CD4-positive, alpha-beta T cell treated with Interleukin-17A for 1 hour (primary cell): ENCODE measurements at regions not wholly inside any gene's neighbourhood (a gene's known extent, or its start where the extent isn't known, plus 50 kb on each side); places are given as distances from the start of the nearest gene placed in this dataset.

ENCODE experiments used
- DNase-seq: peaks from one replicate; pipeline ENCODE4 v3.0.0-alpha.2; 2020

DNA sequence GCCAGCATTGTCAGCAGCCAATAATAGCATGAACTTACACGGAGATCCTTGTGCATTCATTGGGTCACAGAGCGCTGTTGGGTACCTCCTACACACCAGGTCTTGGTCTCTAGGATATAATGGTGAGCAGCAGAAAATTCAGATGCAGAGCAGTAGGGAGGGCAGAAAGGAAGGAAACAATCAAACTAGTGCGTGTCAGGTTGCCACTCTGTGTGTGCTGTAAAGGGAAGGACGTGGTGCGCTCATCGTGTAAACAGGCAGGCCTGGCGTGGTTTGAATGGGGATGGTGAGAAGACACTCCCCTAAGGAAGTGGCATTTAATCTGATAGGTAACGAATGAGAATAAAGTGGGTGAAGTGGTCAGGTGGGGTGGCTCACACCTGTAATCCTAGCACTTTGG, 336.4 kb downstream of the CDH26 start:
- DNase-seq: no peak

- DNase-seq: no peak
Observed at GRCh38 chr20:60295214-60295613, 337.0 kb downstream of the CDH26 start.

DNA sequence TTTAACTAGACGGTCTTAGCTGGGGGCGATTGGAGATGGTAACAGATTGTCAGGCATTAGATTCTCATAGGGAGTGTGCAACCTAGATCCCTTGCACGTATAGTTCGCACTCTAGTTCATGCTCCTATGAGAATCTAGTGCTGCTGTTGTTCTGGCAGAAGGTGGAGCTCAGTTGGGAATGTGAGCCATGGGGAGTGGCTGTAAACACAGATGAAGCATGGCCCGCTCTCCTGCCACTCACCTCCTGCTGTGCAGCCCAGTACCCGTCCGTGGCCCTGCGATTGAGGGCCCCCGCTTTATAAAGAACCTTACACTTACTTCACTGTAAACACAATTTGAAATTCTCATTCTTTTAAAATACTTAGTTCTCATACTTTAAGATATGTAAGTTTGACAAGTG, 339.4 kb downstream of the CDH26 start:
- no peak for DNase-seq

DNA sequence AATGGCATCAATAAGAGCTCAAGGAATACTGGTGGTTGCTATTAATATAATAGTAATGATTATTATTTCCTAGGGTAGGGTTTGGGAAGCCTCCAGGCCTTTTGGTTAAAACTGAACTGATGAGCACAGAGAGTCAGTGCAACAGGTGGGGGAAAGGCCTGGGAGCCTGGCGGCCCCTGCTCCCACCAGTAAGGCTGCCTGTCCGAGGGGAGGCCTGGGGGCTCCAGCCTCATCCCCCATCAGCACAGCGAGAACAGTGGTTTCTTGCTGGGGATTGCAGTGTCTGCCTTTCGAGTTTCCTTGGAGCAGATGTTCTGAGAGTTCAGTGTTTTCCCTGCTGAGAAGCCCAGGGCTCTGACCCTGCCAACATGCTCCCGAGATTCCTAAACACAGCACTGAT, 340.4 kb downstream of the CDH26 start:
- no peak for DNase-seq

DNA sequence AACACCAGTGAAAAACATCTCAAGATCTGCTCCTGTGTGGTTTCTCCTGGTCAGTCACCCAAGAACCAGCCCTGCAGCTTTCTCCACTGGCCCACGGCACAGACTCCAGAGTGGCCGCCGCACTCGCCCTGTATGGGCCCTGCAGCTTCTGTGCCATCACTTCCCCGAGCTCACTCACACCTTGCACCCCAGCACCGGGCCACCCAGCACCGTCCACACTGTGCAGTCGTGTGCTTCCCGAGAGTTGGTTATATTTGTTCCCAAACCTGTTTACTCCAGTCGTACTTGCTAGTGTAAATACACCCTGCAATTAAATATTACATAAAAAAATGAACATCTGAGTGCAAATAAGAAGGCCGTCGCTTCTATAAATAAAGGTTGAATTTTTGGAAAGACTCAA, 341.7 kb downstream of the CDH26 start:
- DNase-seq: no peak

GRCh38 chr20:60300374-60300773, 342.2 kb downstream of the CDH26 start:
- DNase-seq: no peak

- no peak for DNase-seq
Observed at GRCh38 chr20:60302875-60303274, 344.7 kb downstream of the CDH26 start.

- DNase-seq: no peak
Observed at GRCh38 chr20:60304026-60304590, 345.9 kb downstream of the CDH26 start.

DNA sequence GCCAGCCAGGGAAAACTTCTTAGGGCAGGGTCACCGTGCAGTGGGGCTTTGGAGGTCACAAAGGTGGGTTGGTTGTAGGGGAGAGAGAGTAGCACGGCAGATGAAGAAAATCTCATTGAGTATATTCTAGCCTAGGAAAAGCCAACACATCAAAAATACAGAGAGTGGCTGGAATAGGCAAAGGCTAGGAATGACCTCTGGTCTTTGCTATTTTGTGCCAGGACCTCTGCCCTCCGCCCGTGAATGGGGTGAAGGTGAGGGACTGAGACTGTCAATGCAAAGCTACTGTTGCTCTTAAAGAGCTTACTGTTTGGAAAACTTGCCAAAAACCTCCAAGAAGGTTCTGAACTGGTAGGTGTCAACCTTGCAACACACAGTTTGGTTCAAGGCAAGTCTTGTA, 346.7 kb downstream of the CDH26 start:
- DNase-seq: no peak

DNA sequence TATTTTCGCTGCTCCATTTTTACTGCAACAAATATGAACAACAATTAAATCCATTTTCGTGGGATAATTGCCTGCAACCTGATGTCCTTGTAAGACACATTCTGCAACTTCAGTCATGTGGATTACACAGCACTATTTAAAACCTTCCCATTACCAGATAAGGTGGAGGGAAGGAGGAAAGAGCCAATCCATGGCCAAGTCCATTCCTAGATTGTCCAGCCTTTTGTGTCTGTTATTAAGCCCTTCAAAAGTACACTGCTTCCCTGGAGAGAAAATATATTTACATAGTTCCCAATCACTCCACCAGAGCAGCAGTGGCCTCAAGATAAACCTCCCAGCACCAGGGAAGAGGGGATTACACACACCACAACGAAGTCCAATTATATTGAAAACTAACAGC, 347.9 kb downstream of the CDH26 start:
- no peak for DNase-seq

DNA sequence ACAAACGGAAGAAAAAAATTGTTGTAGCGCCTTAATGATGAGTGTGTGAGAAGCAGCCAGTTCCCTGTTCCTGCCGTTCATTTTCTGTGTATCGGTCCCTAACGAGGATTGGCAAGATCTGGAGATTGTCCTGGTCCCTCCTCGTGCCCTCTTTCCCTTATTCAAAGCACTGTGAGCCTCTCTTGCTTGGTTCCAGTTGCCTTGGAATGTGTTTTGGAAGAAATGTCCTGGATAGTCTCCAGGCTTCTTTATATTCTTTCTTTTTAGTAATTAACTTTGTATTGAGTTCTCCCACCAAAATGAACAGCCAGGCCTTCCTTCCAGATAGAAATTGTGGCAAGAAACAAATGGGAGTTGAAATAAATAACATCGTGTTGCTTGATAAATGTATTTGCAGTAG, 348.3 kb downstream of the CDH26 start:
- DNase-seq: no peak

- DNase-seq: no peak
Observed at GRCh38 chr20:60310560-60311349, 352.5 kb downstream of the CDH26 start.

DNA sequence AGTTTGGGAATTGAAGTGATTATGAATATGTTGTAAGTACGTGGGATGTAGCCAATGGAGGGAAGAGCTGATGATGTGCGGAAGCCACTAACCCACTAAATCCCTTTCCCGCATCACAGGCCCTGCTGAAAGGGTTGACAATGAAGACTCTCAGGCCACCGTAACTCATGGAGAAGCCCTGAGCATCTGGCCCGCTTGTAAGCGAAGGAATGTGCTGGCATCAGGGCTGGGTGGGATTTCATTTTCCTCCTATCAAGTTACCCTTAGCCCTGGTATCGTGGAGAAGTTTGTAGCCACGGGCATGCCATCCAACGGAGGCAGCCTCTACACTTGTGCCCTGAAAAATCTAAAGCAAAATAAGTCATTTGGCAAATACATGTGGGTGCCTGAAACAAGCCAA, 355.0 kb downstream of the CDH26 start:
- no peak for DNase-seq

DNA sequence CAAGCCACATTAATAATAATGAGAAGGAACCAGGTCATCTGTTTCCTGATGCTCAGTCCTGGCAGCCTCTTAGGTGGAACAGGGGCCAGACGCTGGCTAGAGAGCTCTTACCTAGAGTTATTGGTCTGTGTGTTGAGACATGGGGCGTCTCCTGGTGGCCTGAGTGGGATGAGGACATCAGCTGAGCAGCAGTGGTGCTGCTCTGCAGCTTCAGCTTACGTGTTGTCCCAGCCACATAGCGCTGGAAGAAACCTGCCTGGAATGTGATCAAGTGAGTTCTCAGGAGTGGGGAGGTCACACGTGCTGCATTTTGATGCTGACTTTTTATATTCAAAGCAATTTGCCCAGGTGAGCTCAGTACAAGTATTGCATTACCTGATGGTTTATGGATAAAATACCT, 355.4 kb downstream of the CDH26 start:
- DNase-seq: no peak

GRCh38 chr20:60314727-60315126, 356.5 kb downstream of the CDH26 start:
- DNase-seq: no peak

DNA sequence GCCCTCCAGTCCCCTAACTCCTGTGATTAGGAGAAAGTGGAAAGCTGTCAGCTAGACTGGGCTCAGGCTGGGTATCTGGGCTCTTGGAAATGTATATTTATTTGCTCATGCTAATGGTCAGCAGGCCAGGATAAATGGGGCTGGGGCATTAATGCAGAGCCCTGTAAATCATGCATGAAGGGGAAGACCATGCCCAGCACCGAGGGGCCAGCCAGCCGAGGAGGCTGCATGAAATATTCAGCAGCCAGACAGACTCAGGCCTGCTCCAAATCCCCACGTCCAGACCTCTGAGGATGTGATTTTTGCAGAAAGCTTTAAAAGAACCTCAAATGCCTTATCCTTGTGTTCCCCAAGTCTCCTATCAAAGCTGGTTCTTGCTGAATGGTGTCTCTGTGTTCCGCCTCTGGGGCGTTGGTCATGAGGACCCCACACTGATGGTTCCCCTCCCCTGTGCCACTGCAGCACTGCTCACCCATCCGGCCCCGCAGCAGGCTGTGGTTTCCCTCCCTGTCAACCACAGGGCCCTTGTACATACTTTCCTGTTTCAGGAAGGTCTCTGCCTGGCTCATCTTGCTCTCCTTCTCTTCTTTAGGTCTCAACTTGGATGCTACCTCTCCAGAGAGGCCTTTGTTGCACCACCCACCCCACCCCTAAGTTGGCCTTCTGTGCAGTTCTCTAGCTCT, 358.4 kb downstream of the CDH26 start:
- no peak for DNase-seq

GRCh38 chr20:60317401-60317800, 359.2 kb downstream of the CDH26 start:
- no peak for DNase-seq

DNA sequence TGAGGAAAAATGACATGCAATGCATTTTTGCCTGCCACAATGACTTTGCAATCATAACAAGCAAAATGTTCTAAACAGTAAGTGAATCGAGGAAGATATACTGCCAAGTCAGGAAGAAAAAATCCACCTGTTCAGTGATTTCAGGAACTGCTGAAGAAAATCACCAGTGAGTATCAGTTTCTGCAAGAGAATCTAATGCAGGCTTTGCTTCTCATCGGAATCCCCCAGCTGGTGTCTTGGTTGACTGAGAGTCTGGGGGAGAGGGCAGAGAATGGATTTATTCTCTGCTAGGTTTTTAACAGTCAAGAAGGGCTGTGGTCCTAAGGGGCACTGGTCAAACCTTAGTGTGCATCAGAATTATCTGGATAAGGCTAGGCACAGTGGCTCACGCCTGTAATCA, 363.4 kb downstream of the CDH26 start:
- no peak for DNase-seq

- no peak for DNase-seq
Observed at GRCh38 chr20:60326821-60327220, 368.6 kb downstream of the CDH26 start.

DNA sequence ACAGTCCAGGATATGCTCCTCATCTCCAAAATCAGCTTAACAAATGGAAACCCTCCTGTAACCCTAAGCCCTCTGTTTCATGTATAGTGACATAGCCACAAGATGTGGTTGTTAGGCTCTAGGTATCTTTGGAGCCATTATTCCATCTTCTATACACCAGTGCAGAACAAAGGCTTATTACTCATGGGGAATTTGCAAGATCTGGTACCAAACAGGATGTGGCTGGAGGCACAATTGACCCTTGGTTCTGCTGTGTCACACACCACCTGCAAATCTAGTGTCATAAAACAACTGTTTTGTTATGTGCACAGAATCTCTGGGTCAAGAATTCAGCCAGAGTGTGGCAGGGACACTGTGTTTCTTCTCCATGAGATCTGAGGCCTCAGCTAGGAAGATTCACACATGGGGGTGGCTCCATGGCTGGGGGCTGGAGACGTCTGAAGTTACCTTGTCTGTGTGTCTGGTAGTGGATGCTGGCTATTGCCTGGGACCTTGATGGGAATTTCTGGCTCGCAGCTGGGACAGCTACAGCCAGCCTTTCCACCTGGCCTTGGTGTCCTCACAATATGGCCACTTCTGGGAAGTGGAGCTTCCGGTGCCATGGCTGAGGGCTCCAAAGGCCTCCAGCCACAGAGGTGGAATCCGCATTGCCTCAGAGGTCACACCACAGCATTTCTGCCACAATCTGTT, 369.9 kb downstream of the CDH26 start:
- DNase-seq: no peak

- no peak for DNase-seq
Observed at GRCh38 chr20:60330461-60330860, 372.2 kb downstream of the CDH26 start.

DNA sequence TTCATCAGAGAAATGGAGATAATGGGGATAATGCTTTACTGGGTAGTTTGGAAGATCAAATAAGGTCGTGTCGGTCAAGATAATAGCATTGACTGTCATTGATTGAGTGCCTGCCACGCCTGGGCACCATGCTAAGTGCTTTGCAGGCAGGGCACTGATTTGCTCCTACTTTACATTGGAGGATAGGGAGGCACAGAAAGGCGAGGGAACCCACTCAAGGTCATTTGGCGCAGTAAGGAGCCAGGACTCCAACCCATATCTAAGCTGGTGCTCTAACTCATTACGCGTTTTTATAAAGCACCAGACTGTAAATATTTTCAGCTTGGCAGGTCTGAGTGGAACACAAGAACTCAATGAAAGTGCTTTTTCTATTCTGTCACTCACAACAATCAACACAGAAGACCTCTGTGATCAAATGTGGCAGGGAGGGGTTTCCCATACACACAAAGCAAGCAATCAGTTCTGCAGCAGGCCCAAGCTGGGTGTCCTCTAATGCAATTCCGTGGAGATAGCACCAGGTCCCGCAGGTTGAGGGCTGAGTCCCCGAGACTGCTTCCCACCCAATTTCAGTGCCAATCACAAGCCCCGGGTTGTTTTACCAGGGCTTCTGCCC, 373.6 kb downstream of the CDH26 start:
- DNase-seq: no peak

GRCh38 chr20:60332523-60332922, 374.3 kb downstream of the CDH26 start:
- DNase-seq: no peak
